NCI-H2081 (cell line): ENCODE measurements at regions not wholly inside any gene's neighbourhood (a gene's known extent, or its start where the extent isn't known, plus 50 kb on each side); places are given as distances from the start of the nearest gene placed in this dataset.

Experiments
- DNase-seq, 2 experiments: peaks; one replicate each; lab custom pipeline; 2025; lab: John Stamatoyannopoulos, UW

DNA sequence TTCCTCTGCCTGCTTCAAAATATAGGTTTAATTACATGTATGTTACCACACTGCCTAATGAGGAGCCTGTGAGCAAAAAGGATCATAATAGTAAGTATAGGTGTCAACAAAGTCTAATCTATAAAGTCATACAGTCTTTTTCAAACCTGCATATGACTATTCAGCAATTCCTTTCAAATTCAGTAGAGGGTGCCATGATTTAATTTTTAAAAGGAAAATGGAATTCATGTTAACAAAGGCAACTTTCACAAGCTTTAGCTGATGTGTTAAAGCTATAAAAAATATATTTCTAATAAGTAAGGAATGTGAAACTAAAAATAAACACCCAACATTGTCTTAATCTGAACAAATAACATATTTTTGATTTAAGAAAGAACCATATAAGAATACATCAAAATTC, 52.1 kb downstream of the MPP7 start:
- DNase-seq, result no peak

DNA sequence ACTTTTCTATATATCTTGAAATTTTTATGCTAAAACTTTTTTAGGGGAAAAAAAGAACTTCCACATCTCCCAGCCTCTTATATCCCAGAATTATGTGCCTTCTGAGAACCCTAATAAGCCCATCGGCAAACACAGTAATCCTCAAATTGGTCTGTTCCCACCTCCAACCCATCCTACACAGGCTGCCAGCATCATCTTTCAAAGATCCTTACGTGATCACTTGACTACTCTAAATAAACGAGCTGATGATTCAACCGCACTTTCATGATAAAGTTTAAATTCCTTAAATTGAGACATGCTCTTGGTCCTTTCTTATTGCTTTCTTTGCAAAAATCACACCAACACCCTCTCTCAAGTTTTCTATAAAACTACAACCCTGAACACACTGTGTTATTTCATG, 52.5 kb downstream of the MPP7 start:
- no peak for DNase-seq

DNA sequence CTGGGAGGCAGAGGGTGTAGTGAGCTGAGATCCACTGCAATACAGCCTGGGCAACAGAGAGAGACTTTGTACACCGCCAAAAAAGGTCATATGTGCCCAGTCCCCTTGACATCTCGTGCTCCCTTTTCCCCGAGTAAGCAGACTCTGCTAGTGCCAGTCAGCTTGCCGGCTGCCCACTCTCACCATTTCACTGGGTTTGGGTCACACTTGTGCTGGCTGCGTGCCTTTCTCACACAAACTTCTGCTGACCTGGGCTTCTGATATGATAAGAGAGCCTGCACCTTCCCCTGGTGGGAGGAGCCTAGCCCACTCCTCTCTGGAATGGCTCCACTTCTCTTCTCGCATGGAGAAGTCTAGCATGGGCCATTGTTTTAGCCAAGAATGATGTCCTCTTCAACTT, 53.4 kb downstream of the MPP7 start:
- no peak for DNase-seq

DNA sequence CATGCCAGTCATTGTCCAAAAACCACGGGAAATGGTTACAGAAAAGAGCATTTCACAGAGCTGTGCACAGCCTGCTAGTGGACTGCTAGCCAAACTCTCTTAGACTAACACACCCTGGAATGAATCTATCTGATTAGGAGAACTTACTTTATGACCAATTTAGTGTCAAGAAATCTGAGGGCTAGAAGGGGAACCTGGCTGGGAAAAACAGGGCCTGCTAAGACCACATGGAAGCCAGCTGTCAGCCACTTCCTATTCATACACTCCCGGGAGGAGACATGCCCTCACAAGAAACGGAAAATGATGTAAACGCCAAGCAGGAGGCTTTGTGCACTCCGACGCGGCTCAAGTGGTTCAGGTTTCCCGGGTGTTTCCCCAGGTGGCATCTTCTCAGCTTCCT, 54.8 kb downstream of the MPP7 start:
- DNase-seq, result no peak

DNA sequence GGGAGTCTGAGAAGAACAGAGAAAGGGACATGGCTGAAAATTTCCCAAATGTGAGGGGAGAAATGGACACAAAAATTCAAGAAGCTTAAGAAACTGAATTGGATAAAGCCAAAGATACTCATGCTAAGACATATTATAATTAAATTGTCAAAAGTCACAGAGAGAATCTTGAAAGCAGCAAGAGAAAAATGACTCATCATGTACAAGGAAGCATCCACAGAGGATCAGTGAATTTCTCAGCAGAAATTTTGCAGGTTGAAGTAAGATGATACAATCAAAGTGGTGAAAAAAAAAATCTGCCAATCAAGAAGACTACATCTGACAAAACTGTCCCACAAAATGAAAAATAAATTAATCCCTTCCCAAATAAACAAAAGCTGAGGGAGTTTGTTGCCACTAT, 56.8 kb downstream of the MPP7 start:
- no peak for DNase-seq

DNA sequence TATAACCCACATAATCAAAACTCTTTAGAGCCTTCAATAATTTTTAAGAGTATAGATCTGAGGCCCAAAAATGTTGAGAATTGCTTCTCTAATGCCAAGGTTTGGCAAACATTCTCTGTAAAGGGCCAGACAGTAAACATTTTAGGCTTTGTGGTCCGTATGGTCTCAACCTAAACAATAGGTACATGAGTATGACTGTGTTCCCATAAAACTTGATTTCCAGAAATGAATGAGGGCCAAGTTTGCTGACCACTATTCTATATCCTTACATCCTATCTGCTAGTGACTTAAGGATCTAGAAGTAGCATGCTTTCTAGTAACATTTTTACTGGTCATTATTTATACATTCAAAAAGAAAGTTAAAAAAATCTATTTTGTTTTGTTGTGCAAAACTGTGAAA, 58.9 kb downstream of the MPP7 start:
- no peak for DNase-seq

DNA sequence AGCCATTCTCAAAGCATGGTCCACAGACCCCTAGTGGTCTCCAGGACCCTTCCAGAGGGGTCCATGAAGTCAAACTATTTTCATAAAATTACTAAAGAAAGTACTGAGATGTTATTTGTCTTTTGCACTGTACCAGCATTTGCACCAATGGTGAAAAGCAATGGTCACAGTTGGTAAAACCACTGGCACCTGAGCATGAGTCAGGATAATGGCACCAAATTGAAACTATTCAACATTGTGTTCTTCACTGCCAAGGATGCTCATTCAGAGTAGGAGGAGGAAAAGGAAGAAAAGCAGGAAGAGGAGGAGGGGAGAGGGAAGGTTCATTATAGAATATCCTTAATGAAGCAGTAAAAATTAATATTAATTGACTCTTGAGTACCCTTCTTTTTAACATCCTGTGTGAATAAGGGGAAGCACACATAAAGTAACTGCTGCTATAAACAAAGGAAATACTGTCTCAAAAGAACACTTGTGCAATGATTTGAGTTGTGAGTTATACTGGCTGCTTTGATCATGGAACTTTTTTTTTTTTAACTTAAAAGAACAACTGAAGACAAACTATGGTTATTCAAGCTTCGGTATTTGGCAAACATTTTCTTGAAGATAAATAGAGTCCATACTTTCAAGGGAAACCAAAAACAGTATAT, 60.2 kb downstream of the MPP7 start:
- DNase-seq, result no peak

DNA sequence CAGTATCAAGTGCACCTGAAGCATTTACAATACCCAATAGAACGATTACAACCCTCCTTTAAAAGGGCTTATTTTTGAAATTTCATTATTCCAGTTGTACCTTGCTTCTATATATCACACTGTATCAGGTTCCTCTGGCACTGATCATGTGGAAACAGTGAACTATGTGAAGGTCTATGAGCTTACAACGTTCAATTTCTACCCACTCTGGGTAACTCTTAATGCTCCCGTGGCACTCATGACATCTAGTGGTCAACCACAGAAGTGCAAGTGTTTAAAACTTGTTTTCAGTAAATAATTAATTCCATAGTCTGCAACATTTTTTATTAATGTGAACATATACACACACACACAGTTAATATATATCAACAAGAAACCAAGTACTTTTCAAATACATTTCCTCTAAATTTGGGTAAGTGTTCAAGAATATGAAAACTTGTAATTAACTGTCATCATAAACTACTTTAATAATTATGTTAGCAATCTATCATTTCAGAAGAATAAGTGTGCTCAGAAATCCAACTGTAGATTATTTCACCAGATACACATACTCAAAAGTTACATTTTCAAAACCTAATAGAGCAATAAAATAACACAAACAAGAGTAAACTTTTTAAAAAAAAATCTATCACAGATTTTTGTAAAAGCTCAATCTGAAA, 61.0 kb downstream of the MPP7 start:
- peak; percentile 8 to 17 for DNase-seq

DNA sequence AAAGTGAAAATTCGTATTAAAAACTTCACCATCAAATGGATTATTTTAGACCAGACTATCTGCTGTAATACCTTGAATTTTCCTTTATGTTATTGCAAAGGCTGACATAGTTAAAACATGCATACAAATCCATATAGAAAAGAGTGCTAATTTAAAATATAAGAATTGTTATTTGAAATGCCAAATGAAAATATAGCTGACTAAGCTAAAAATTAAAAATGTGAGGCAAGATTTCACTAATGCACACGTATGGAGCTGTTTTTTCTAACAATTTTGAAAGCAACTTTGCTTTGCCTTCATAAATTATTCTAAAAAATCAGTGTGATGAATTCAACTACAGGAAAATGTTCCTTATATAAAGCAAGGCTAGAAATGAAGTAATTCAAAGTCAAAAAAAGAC, 62.5 kb downstream of the MPP7 start:
- DNase-seq, result no peak

DNA sequence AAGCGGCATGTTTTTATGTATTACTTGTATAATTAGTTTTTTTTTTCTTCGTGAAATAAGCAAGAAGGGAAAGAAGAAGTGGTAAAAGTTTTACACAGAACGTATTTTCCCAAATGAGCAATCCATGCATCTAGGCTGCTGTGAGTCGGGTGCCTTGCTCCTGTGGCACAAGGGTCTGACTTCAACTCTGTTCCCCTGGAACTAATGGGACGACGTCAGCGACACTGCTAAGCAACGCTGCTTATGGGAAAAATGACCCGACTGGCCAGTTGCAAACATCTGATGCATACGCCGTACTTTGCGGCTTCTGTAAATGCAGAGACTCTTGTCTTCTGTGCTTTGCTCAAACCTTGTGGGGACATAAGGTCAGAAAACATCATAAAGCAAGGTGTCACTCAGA, 66.3 kb downstream of the MPP7 start:
- DNase-seq, result no peak

DNA sequence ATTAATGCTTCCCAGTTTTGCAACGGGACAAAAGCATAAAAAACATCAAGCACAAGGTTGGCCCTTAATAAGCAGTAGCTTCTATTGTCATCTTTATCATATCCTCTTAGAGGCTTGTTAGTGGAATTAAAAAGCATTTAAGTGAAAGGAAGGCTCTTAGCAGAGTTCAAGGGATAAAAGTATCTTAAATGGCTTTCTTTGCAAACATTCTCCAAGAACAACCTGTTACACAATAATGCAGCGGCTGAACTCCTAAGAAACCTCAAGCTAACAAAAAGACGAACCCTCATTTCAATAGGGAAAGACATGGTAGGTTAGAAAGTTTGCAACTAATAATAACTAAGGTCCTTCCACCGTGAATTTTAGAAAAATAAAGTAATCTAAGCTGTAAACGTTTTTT, 82.1 kb downstream of the MPP7 start:
- no peak for DNase-seq

DNA sequence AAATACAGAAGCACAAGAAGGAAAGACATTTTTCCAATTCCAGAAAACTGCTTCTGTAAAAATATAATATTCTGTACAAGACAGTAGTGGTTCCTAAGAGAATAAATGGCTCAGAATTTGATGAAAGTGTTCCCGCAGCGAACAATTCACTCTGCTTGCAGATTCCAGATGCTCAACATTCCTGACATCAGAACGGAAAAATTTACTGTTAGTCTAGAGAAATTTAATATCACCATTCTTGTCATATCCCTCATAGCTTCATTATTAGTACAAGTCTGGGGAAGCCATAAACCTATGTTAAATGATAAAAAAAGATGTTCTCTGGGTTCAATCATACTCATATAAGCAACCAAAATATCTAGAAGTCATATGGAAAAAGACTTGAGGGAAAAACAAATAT, 83.6 kb downstream of the MPP7 start:
- no peak for DNase-seq

DNA sequence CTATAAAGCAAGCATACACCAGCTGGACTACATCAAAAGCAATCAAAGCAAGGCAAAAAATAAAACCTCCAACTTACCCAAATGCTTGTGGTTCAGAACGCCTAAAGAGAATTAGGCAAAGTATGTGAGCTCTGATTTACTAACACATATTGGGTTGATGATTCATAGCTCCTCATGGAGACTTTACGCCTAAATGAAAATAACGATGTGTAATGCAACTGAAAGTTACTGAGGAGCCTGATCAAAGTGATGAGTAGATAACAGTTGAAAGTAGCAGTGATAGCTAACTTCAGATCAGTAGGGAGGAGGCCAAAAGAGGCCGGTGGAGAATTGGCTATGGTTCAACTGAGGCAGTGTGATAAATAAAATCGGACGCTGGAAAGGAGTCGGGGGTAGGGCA, 85.0 kb downstream of the MPP7 start:
- no peak for DNase-seq

DNA sequence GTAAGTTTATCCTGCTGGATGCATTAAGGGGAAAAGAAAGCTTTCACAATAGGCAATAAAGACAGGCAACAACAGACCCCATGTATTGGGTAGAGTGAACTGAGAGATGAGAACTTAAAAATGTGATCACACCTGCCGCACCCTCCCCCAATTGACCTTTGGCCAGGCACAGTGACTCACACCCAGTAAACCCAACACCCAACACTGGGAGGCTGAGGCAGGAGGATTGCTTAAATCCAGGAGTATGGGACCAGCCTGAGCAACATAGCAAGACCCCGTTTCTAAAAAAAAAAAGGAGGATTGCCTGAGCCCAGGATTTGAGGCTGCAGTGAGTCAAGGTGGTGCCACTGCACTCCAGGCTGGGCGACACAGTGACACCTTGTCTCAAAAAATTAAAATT, 86.9 kb downstream of the MPP7 start:
- no peak for DNase-seq

DNA sequence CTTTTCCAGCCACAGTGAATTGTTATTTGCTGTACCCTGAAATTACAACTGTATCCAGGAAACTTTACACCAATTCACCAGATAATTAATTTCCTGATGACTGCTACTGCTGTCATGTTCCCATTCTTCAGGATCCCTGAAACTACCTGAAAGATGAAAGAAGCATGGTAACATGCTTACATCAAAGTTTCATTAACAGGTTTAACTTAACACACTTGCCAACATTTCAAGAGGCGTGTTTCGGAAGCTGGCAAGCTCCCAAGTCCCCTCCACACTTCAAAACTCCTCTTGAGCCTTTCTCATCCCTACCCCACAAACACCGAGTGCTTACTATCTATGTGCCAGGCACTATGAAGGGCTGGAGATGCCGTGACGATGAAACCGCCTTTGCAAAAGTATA, 88.6 kb downstream of the MPP7 start:
- DNase-seq, result no peak

DNA sequence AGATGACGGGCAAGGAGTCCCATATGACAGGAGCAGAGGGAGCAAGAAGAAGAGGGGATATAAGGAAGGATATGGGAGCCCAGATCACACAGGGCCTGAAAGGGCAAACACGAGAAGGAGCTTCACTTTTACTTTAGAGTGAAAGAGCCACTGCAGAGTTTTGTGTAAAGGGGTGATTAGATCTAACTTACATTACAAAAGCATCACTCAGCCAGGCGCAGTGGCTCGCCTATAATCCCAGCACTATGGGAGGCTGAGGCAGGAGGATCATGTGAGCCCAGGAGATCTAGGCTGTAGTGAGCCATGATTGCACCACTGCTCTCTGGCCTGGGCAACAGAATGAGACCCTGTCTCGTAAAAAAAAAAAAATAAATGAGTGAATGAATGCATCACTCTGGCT, 91.1 kb downstream of the MPP7 start:
- DNase-seq, result no peak

DNA sequence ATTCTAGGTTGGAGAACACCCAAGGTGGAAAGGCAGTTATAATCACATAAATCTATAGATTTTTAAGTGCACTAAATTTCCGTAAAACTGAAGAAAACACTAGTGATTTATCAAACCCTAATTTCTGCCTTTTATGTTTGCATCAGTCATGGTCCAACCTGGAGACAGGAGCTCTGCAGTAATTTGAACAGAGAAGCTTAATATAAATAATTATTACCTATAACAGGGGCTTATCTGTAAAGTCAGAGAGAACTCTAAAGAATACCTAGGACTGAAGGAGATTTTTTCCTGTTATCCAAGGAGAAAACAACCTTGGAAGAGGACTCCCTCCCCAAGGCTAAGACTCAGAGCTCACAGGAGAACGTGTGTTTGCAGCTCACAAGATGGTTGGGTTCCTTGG, 95.1 kb downstream of the MPP7 start:
- DNase-seq, result no peak

DNA sequence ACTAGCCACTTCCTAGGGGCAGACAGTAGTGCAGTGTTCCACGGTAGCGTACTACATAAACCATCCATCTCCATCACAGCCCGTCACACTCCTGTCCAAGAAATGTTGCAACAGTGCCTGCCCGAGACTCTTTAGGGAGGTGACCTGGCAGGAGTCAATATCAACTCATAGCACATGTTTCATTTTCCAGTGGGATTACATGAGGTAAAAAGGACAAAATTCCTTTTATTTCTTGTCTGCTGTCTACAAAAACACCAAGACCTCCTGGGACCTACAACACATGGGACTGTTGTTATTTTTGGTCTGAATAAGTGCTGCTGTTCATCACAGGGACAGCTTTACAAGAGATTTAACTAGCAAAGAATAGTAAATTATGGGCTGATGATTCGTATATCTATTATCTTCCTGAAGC, 99.9 kb downstream of the MPP7 start:
- DNase-seq, result no peak

DNA sequence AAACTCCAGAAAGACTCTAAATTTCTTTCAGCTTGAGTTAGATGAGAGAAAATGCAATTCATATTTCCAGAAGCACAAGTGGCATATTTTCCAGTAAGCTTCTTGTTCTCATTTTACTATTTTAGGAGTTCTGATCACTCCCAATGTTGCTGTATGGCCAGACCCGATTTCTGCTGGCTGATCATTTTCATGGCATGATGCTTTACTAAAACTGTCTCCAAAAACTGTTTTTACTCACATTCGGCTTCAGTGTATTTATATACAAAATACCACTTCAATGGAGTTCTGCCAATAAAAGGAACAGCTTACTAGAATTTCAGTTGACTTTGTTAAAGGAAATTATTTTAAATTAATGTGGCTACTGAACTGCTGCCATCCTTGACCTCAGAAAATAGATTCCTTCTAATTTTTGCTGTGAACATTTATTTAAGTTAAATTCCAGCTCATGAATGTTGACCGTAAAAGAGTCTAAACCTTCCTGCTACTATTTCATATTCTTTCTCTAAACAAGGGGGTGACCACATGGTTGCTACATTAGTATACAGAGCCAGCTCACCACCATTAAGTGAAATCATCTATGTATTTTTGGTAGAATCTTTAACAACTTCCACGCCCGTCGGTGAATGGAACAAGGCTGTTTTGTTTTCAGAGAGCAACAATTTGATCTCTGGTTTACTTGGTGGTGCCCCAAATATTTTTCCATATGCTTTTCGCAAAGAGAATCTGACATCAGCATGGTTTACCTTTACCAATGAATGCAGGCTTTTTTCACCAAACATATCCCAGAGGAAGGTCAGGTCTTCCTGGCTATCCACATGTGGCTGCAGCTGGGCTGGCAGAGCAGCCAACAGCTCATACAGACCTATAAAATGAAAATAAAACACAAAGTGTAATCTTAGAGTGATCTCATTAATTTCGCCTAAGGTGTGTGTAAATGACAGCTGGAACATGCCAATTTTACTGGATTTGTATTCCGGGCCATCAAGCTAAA, 101.2 kb downstream of the MPP7 start:
- DNase-seq, result no peak

DNA sequence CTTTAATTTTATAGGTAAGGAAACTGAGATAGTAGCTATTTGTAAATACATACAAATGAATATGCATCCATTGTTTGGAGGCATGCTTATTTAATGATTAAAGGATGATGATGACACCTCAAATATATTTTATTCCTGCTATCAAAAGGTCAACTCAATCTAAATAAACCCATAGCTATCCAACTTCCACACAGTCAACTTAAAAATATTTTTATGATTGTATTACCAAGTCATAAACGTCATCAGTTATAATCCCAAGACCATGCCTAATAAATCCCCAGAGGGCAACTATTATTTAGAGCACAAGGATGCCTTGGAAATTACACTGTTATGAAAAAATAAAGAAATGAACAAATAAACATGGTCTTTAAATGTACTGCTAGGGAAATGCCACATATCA, 102.1 kb downstream of the MPP7 start:
- DNase-seq, result no peak

DNA sequence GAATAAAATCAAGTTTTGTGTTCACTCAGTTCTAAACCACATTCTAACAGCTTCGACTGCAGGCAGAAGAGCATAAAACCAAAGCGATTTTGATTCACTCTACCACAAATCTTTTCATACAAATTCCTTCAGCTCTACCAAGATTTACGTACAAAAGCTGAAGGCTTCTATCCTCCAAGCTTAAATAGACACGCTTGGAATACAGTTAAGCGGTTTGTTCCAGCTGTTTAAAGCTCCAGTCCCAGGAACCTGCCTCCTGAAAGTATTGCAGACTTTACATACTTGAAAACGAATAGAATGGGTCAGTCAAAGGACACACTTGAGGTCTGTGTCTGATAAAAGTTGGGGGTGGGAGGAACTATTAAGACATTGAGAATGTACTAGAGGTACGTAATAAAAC, 102.9 kb downstream of the MPP7 start:
- no peak for DNase-seq

DNA sequence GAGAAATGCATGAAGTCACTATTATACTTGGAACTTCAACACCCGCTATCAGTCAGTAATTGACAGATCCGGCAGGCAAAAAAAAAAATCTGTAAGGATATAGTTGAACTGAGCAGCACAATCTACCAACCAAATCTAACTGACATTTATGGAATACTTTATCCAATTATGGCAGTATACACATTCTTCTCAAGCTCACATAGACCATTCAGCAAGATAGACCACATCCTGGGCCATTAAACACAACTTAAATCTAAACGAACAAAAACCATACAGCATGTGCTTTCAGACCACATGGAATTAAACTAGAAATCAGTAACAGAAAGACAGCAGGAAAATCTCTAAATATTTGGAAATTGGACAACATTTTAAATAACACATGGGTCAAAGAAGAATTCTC, 112.7 kb downstream of the MPP7 start:
- DNase-seq, result no peak

DNA sequence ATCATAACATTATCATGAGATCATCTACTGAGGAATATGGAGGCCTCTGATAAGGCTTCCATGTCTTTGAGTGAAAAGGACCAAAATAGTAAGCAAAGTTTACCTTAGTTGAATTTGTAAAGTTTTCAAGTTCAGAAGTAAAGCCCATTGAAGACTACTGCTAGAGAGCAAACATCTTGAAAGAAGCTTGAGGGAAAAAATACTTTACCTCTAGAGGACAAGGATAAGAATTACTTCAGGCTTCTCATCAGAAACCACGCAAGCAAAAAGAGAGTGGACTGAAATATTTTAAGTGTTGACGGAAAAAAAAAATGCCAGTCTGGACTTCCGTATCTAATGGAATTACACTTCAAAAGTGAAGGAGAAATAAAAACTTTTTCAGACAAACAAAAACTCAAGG, 114.3 kb downstream of the MPP7 start:
- no peak for DNase-seq
